ENCODE measurements at regions not wholly inside any gene's neighbourhood (a gene's known extent, or its start where the extent isn't known, plus 50 kb on each side); places are given as distances from the start of the nearest gene placed in this dataset.

GRCh38 chr22:49295465-49295743 lies 532.3 kb downstream of the BRD1 start:
- H3K4me1 Mint-ChIP-seq (ENCODE audit: low read depth) = no peaks in the 10 kb centered on the region
- H3K4me3 Mint-ChIP-seq = no peak overlapping the region
- no peak overlapping the region for H3K27ac Mint-ChIP-seq
- no peak for DNase-seq
- peaks cover 14% of the 10 kb centered on the region for H3K9me3 Mint-ChIP-seq
- no peaks in the 10 kb centered on the region for H3K36me3 Mint-ChIP-seq (ENCODE audit: low read depth)
- H3K27me3 Mint-ChIP-seq = peaks cover 9% of the 10 kb centered on the region

DNA sequence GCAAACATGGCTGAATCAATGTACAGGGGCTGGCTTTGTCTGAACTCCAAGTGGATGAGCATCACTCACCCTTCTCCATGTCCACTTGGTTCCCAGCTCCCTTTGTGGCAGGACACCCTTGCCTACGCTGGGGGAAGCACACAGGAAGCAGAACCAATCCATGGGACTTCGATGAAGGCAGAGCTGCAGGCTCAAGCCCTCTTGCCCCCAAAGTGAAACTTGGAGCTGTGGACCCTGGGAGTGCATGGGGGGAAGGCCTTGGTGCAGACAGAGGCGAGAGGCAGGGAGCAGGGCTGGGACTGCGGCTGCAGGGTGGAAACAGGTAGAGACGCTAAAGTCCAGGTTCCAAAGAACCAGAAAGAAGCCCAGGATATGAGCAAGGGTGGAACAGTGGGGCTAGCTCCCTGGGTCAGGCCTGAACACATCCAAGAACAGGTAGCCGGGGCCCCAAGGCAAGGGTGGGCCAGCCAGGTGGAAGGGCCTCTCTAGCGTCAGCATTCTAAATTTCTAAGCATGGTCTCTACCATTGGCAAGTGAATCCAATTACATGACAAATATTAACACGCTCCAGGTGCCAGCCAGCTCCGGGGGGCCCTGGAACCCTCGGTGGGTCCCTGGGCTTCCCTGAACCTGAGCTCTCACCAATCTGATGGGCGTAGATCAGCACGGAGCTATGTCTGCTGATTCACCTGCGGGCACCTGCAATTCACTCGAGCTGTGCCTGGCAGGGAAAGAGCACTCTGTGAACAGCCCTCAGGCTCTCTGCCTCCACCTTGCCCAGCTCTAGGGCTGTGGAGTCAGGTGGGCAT lies 532.8 kb downstream of the BRD1 start:
- H3K27ac Mint-ChIP-seq = no peak overlapping the region
- H3K36me3 Mint-ChIP-seq (ENCODE audit: low read depth) = no peaks in the 10 kb centered on the region
- H3K9me3 Mint-ChIP-seq = peaks cover 14% of the 10 kb centered on the region
- peaks cover 9% of the 10 kb centered on the region for H3K27me3 Mint-ChIP-seq
- H3K4me1 Mint-ChIP-seq (ENCODE audit: low read depth) = no peaks in the 10 kb centered on the region
- DNase-seq = peak; percentile 7
- no peak overlapping the region for H3K4me3 Mint-ChIP-seq

- DNase-seq = no peak
- Mint-ChIP-seq H3K27me3 (peaks cover 9% of the 10 kb centered on the region), H3K9me3 (peaks cover 14% of the 10 kb centered on the region), H3K4me3 (no peak overlapping the region), H3K4me1 (ENCODE audit: low read depth) (no peaks in the 10 kb centered on the region), H3K27ac (no peak overlapping the region), H3K36me3 (ENCODE audit: low read depth) (no peaks in the 10 kb centered on the region)
Measured at GRCh38 chr22:49292909-49293308, 534.8 kb downstream of the BRD1 start.

- no peak overlapping the region for H3K27ac Mint-ChIP-seq
- no peaks in the 10 kb centered on the region for H3K36me3 Mint-ChIP-seq (ENCODE audit: low read depth)
- peaks cover 9% of the 10 kb centered on the region for H3K27me3 Mint-ChIP-seq
Measured at GRCh38 chr22:49291781-49292180, 535.9 kb downstream of the BRD1 start.

DNA sequence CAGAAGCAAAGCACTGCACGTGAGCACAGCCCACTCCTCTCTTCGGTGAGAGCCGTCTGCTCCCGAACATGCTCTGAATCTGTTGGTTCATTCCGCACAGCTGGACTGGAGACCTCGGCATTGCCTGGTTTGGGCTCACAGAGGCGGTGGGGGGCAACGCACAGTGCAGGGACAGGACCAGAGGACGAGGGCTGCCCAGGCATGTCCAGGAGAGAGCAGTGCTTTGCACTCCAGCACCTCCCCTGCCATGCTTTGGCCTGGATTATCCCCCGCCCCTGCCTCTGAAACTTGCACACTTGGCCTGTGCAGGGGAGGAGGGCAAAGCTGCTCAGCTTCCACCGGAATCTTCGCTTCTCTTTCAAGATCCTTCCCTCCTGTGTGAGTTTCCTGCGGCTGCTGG lies 536.5 kb downstream of the BRD1 start:
- Mint-ChIP-seq H3K9me3 (peaks cover 14% of the 10 kb centered on the region), H3K27ac (no peak overlapping the region), H3K36me3 (ENCODE audit: low read depth) (no peaks in the 10 kb centered on the region), H3K4me1 (ENCODE audit: low read depth) (no peaks in the 10 kb centered on the region), H3K4me3 (no peak overlapping the region), H3K27me3 (peaks cover 13% of the 10 kb centered on the region)
- DNase-seq = no peak

More at GRCh38 chr22:49291781-49292180, 535.9 kb downstream of the BRD1 start:
- Mint-ChIP-seq H3K4me1 (ENCODE audit: low read depth) (no peaks in the 10 kb centered on the region), H3K4me3 (no peak overlapping the region), H3K9me3 (peaks cover 14% of the 10 kb centered on the region)
- no peak for DNase-seq

GRCh38 chr22:49290711-49291110 lies 537.0 kb downstream of the BRD1 start:
- H3K36me3 Mint-ChIP-seq (ENCODE audit: low read depth) = no peaks in the 10 kb centered on the region
- H3K27ac Mint-ChIP-seq = no peak overlapping the region
- peaks cover 13% of the 10 kb centered on the region for H3K27me3 Mint-ChIP-seq
- no peak for DNase-seq
- no peak overlapping the region for H3K4me3 Mint-ChIP-seq
- H3K4me1 Mint-ChIP-seq (ENCODE audit: low read depth) = no peaks in the 10 kb centered on the region
- H3K9me3 Mint-ChIP-seq = peaks cover 14% of the 10 kb centered on the region

DNA sequence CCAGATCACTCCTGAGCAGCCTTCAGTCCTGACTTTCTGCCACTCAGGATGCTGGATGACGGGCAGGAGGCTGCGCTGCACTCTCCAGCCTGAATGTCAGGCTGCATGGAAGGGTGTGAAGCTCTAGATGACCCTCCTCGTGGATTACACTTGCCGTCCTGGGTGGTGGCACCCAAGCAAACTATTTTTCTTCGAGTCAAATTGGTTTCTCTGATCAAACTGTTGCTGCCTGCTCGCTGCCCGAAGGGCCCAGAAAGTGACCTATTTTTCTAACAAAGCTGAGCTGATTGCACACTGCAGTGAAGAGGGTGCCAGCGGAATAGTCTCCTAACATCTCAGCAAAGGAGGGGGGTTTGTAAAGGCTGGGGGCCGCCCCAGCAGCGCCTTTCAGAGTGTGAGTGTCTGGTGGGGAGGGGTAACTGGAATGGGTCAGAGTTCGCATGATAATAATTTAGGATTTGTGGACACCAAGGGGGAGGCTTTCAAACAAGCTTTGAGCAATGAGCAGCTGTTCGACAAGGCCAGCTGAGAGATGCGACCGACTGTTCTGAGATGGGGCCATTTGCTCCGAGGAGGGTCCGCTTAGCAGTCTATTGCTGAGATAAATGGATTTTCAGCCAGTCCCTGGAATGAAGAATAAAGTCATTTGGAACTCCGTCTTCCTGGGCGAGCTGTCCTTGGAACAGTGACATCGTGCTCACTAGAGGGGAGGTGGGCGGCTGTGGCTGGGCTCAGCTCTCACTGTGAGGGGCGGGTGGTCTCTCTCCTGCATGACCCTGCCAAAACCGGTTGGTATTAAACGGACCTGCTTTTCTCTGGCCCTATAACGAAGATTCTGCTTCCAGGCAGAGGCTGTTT lies 537.6 kb downstream of the BRD1 start:
- Mint-ChIP-seq H3K27me3 (peaks cover 13% of the 10 kb centered on the region), H3K9me3 (peaks cover 14% of the 10 kb centered on the region), H3K36me3 (ENCODE audit: low read depth) (no peaks in the 10 kb centered on the region), H3K4me3 (no peak overlapping the region), H3K4me1 (ENCODE audit: low read depth) (no peaks in the 10 kb centered on the region), H3K27ac (no peak overlapping the region)
- peak; percentile 8 for DNase-seq

DNA sequence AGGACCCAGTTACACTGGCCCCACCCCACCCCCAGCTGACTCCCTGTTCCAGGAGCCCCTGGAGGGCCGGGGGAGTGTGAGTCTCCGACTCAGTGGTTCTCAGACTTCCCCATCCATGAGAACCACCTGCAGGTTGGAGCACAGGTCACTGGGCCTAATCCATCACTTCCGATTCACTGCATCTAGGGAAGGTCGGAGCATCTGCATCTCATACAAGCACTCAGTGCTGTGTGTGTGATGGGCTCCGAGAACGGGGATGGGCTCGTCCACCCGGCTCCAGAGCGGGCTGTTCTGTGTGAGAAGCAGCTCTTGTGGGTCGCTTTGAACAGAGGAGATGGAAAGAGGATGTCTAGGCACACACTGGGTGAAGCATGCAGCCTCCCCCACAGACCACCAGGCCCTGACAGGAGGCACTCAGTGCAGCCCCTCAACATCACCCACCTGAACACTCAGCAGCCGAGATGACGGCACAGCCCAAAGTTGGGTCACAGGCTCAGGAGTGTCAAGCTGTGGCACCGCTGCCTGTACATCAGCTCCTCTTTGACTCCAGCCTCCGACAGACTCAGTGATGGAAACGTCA lies 541.4 kb downstream of the BRD1 start:
- Mint-ChIP-seq H3K9me3 (no peaks in the 10 kb centered on the region), H3K36me3 (ENCODE audit: low read depth) (no peaks in the 10 kb centered on the region), H3K27me3 (peaks cover 39% of the 10 kb centered on the region), H3K27ac (no peak overlapping the region), H3K4me3 (no peak overlapping the region), H3K4me1 (ENCODE audit: low read depth) (no peaks in the 10 kb centered on the region)
- no peak for DNase-seq

GRCh38 chr22:49284931-49285330 lies 542.7 kb downstream of the BRD1 start:
- Mint-ChIP-seq H3K36me3 (ENCODE audit: low read depth) (no peaks in the 10 kb centered on the region), H3K27ac (no peak overlapping the region), H3K27me3 (peaks cover 48% of the 10 kb centered on the region), H3K9me3 (peaks cover 8% of the 10 kb centered on the region), H3K4me1 (ENCODE audit: low read depth) (no peaks in the 10 kb centered on the region), H3K4me3 (no peak overlapping the region)
- DNase-seq = no peak

DNA sequence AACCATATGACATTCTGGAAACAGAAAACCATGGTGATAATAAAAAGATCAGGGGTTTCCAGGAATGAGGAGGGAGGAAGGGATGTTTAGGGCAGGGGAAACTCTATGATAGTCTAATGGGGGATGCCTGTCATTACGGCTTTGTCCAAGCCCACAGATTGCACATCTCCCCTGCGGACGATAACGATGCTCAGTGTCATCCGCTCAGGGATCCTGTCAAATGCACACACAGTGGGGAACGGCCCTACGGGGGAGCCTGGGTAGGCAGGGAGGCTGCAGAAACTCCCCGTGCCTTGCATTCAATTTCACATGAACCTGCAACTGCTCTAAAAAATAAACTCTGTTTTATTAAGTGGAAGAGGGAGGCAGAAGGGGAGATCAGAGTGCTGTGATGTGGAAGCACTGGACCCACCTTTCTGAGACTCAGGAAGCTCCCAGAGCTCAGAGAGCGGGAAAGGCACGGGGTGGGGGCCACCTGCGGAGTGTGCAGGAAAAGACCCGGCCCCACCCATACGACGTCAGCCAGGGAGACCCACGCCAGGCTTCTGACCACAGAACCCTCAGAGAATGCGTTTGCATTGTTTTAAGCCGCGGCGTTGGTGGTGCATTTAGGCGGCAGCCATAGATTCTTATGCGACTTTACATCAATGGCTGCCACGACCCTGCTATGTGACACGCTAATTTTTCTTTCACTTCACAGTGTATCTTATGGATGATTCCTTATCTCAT lies 543.5 kb downstream of the BRD1 start:
- DNase-seq = no peak
- Mint-ChIP-seq H3K9me3 (peaks cover 10% of the 10 kb centered on the region), H3K4me3 (no peak overlapping the region), H3K27ac (no peak overlapping the region), H3K36me3 (ENCODE audit: low read depth) (no peaks in the 10 kb centered on the region), H3K27me3 (peaks cover 50% of the 10 kb centered on the region), H3K4me1 (ENCODE audit: low read depth) (no peaks in the 10 kb centered on the region)

GRCh38 chr22:49282596-49282995 lies 545.1 kb downstream of the BRD1 start:
- no peak for DNase-seq

GRCh38 chr22:49281467-49282340 lies 546.0 kb downstream of the BRD1 start:
- H3K9me3 Mint-ChIP-seq = peaks cover 10% of the 10 kb centered on the region
- no peak overlapping the region for H3K27ac Mint-ChIP-seq
- H3K36me3 Mint-ChIP-seq (ENCODE audit: low read depth) = no peaks in the 10 kb centered on the region
- H3K4me3 Mint-ChIP-seq = no peak overlapping the region
- no peak for DNase-seq
- no peaks in the 10 kb centered on the region for H3K4me1 Mint-ChIP-seq (ENCODE audit: low read depth)
- H3K27me3 Mint-ChIP-seq = peaks cover 50% of the 10 kb centered on the region

More at GRCh38 chr22:49282596-49282995, 545.1 kb downstream of the BRD1 start:
- Mint-ChIP-seq H3K36me3 (ENCODE audit: low read depth) (no peaks in the 10 kb centered on the region), H3K9me3 (peaks cover 10% of the 10 kb centered on the region), H3K4me3 (no peak overlapping the region), H3K27ac (no peak overlapping the region), H3K4me1 (ENCODE audit: low read depth) (no peaks in the 10 kb centered on the region), H3K27me3 (peaks cover 50% of the 10 kb centered on the region)

DNA sequence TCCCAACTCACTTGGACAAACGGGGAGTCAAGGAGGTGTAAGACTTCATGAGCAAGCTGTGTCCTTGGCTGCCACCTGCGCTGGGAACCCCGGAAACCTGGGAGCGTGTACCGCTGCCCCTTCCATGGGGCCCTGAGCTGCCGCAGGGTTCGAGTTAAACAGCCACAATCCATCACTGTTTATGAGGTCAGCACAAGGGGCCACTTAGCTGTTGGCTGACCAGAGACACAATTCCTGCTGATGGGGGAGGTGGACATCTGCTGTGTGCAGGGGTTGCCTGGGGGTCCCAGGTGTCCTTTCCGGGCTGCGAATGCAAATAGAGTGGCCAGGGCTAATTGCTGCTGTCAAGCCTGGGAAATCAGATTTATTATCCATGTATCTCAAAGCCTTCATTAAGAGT lies 549.3 kb downstream of the BRD1 start:
- Mint-ChIP-seq H3K4me1 (ENCODE audit: low read depth) (no peaks in the 10 kb centered on the region), H3K4me3 (no peak overlapping the region), H3K27ac (no peak overlapping the region), H3K9me3 (peaks cover 10% of the 10 kb centered on the region), H3K36me3 (ENCODE audit: low read depth) (no peaks in the 10 kb centered on the region), H3K27me3 (peaks cover 41% of the 10 kb centered on the region)
- no peak for DNase-seq

DNA sequence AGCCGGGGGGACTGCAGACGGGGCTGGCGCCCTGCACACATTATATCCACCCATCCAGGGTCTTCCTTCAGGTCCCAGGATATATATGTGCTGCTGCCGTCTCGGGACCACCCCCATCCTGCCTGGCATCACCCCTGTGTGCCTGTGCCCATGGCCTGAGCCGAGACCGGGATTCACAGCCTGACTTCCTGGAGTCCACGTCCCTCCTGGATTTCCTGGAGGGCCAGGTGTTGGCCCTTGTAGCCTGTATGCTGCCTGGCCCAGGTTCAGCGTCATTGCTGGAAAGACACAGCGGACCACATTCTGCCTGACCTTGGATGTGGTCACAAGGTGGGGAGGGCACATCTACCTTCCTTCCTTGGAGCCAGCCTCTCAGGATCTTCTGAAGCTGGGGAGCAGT lies 551.1 kb downstream of the BRD1 start:
- Mint-ChIP-seq H3K4me1 (ENCODE audit: low read depth) (no peaks in the 10 kb centered on the region), H3K4me3 (no peak overlapping the region), H3K27ac (no peak overlapping the region), H3K36me3 (ENCODE audit: low read depth) (no peaks in the 10 kb centered on the region), H3K9me3 (peaks cover 10% of the 10 kb centered on the region), H3K27me3 (peaks cover 31% of the 10 kb centered on the region)
- DNase-seq = no peak

All from activated T-cell treated with anti-CD3 and anti-CD28 coated beads, Interleukin-2, amount 50 U/mL, for 24 hours (primary cell).